H1 (cell line): ENCODE measurements at regions not wholly inside any gene's neighbourhood (a gene's known extent, or its start where the extent isn't known, plus 50 kb on each side); places are given as distances from the start of the nearest gene placed in this dataset.

Experiments
- CTCF ChIA-PET: fragments of 300-600 bp; sonication (Branson Sonifier 250); formaldehyde crosslinking; loops from one replicate; lab custom pipeline; 2021; ENCODE audit not compliant: partially characterized antibody; lab: Charles Lee
- POLR2A ChIA-PET: fragments of 300-600 bp; sonication (Branson Sonifier 250); formaldehyde crosslinking; loops from one replicate; lab custom pipeline; 2021; ENCODE audit warnings: inconsistent platforms; ENCODE audit not compliant: partially characterized antibody; lab: Charles Lee
- DNase-seq, 2 experiments: peaks; one replicate each; pipeline versions ENCODE4 v3.0.0 to v3.0.0-alpha.2; 2010 to 2022; ENCODE audit warnings: low spot score in 2 of 2, low read depth in 1 of 2, mixed read lengths in 1 of 2
- FAIRE-seq: peaks from 2 replicates; lab custom pipeline; 2011; peaks lifted over from hg19 to GRCh38; lab: Jason Lieb, UNC
- H2AFZ ChIP-seq: 2 replicates; pipeline ENCODE4 v1.8.1; 2012; ENCODE audit warnings: low read length, inconsistent platforms
- H2AK5ac ChIP-seq: 2 replicates; pipeline ENCODE4 v1.6.1; 2013; ENCODE audit warnings: low read depth, low read length
- H2BK120ac ChIP-seq: replicated peaks from 2 replicates; pipeline ENCODE3; 2013; ENCODE audit warnings: low read depth, low read length, inconsistent platforms
- H2BK12ac ChIP-seq: 2 replicates; pipeline ENCODE4 v1.6.1; 2013; ENCODE audit warnings: low read depth, low read length
- H2BK15ac ChIP-seq: 2 replicates; pipeline ENCODE4 v1.6.1; 2013; ENCODE audit warnings: low read length
- H2BK20ac ChIP-seq: 2 replicates; pipeline ENCODE4 v1.6.1; 2013; ENCODE audit warnings: low read length
- H2BK5ac ChIP-seq: 2 replicates; pipeline ENCODE4 v1.6.1; 2013; ENCODE audit warnings: low read depth, low read length
- H3K14ac ChIP-seq: 2 replicates; pipeline ENCODE4 v1.6.1; 2013; ENCODE audit warnings: inconsistent platforms; ENCODE audit not compliant: insufficient read length
- H3K18ac ChIP-seq: 2 replicates; pipeline ENCODE4 v1.6.1; 2013; ENCODE audit warnings: low read length; ENCODE audit errors: extremely low read depth
- H3K23ac ChIP-seq: 2 replicates; pipeline ENCODE4 v1.6.1; 2013; ENCODE audit warnings: inconsistent platforms; ENCODE audit not compliant: insufficient read length
- H3K23me2 ChIP-seq: 2 replicates; pipeline ENCODE4 v1.6.1; 2013; ENCODE audit warnings: low read depth, low read length
- H3K27ac ChIP-seq: 2 replicates; pipeline ENCODE4 v1.6.1; 2011; ENCODE audit warnings: low read depth, low read length, inconsistent platforms
- H3K27me3 ChIP-seq, 4 experiments: replicated peaks in 1 of 4; 1 replicate in 1 of 4; 2 replicates in 3 of 4; pipeline versions ENCODE4 v1.6.1 to v1.8.1; 2011 to 2013; ENCODE audit warnings: low read length in 3 of 4, mild to moderate bottlenecking in 3 of 4, inconsistent platforms in 2 of 4, mixed read lengths in 2 of 4, moderate library complexity in 1 of 4; ENCODE audit not compliant: control insufficient read depth in 3 of 4, insufficient read depth in 3 of 4; ENCODE audit errors: extremely low read depth in 1 of 4
- H3K36me3 ChIP-seq, 4 experiments: 2 replicates each; pipeline versions ENCODE4 v1.6.1 to v1.8.1; 2011 to 2013; ENCODE audit warnings: mild to moderate bottlenecking in 4 of 4, low read length in 3 of 4, moderate library complexity in 2 of 4, control low read depth in 1 of 4, inconsistent platforms in 1 of 4; ENCODE audit not compliant: insufficient read depth in 4 of 4, control insufficient read depth in 2 of 4
- H3K4ac ChIP-seq: replicated peaks from 2 replicates; pipeline ENCODE3; 2013; ENCODE audit warnings: low read length, low read depth, mixed read lengths, inconsistent platforms; ENCODE audit not compliant: insufficient read length
- H3K4me1 ChIP-seq, 4 experiments: replicated peaks in 1 of 4; 1 replicate in 1 of 4; 2 replicates in 3 of 4; pipeline versions ENCODE4 v1.6.1 to v1.8.1; 2011 to 2013; ENCODE audit warnings: low read length in 3 of 4, inconsistent platforms in 2 of 4, mixed read lengths in 1 of 4; ENCODE audit not compliant: insufficient read depth in 4 of 4, control insufficient read depth in 3 of 4
- H3K4me2 ChIP-seq, 2 experiments: 2 replicates each; pipeline versions ENCODE4 v1.6.1 to v1.8.1; 2011 to 2013; ENCODE audit warnings: low read depth in 2 of 2, low read length in 2 of 2, control low read depth in 1 of 2, inconsistent platforms in 1 of 2, mild to moderate bottlenecking in 1 of 2; ENCODE audit not compliant: insufficient read depth in 1 of 2
- H3K4me3 ChIP-seq, 4 experiments: fragments of 200-600, 300-600 bp in 1 of 4; sonication (generic), shearing (Covaris generic), sonication (Bioruptor Twin) in 1 of 4; 2 replicates each; pipeline versions ENCODE4 v1.5.1 to v1.8.1; 2011 to 2016; ENCODE audit warnings: low read length in 4 of 4, low read depth in 3 of 4, control low read depth in 2 of 4, inconsistent platforms in 2 of 4, mild to moderate bottlenecking in 2 of 4, mixed read lengths in 1 of 4, moderate library complexity in 1 of 4; ENCODE audit not compliant: insufficient read depth in 2 of 4; ENCODE audit errors: extremely low read depth in 1 of 4
- H3K56ac ChIP-seq: replicated peaks from 2 replicates; pipeline ENCODE3; 2013; ENCODE audit warnings: low read depth, mild to moderate bottlenecking, mixed read lengths, low read length, inconsistent platforms; ENCODE audit not compliant: insufficient read length
- H3K79me1 ChIP-seq: 2 replicates; pipeline ENCODE4 v1.6.1; 2013; ENCODE audit warnings: low read depth, low read length, control low read depth
- H3K79me2 ChIP-seq, 2 experiments: 2 replicates each; pipeline versions ENCODE4 v1.6.1 to v1.8.1; 2012 to 2013; ENCODE audit warnings: low read length in 2 of 2, mild to moderate bottlenecking in 2 of 2, inconsistent platforms in 1 of 2; ENCODE audit not compliant: insufficient read depth in 2 of 2, control insufficient read depth in 1 of 2
- H3K9ac ChIP-seq, 4 experiments: replicated peaks in 1 of 4; 1 replicate in 1 of 4; 2 replicates in 3 of 4; pipeline versions ENCODE4 v1.6.1 to v1.8.1; 2011 to 2013; ENCODE audit warnings: low read depth in 3 of 4, low read length in 3 of 4, control low read depth in 2 of 4, mild to moderate bottlenecking in 2 of 4, moderate library complexity in 2 of 4, inconsistent platforms in 1 of 4; ENCODE audit errors: extremely low read depth in 1 of 4
- H3K9me3 ChIP-seq, 2 experiments: 2 replicates each; pipeline versions ENCODE4 v1.6.1 to v1.8.1; 2012 to 2013; ENCODE audit warnings: mild to moderate bottlenecking in 2 of 2, moderate library complexity in 2 of 2, control low read depth in 1 of 2, inconsistent platforms in 1 of 2, low read depth in 1 of 2, low read length in 1 of 2, mixed read lengths in 1 of 2; ENCODE audit not compliant: insufficient read depth in 2 of 2
- H4K20me1 ChIP-seq, 2 experiments: replicated peaks in 1 of 2; 2 replicates each; pipeline versions ENCODE3 to v1.8.1; 2011 to 2013; ENCODE audit warnings: inconsistent platforms in 2 of 2, low read length in 2 of 2, mild to moderate bottlenecking in 1 of 2; ENCODE audit not compliant: insufficient read depth in 2 of 2, control insufficient read depth in 1 of 2
- H4K5ac ChIP-seq: 2 replicates; pipeline ENCODE4 v1.6.1; 2013; ENCODE audit warnings: low read length, low read depth, mixed read lengths, inconsistent platforms; ENCODE audit not compliant: insufficient read length
- H4K8ac ChIP-seq: 2 replicates; pipeline ENCODE4 v1.8.0; 2013; ENCODE audit warnings: mild to moderate bottlenecking, moderate library complexity, low read length, inconsistent platforms; ENCODE audit not compliant: insufficient read depth; ENCODE audit errors: extremely low read depth
- H4K91ac ChIP-seq: replicated peaks from 2 replicates; pipeline ENCODE3; 2013; ENCODE audit warnings: low read length, mixed read lengths, inconsistent platforms; ENCODE audit not compliant: insufficient read length
- CBX8 ChIP-seq: fragments of 300-800, 300-1000 bp; sonication (generic); IDR thresholded peaks from 2 replicates; pipeline ENCODE4 v1.7.1; 2016; ENCODE audit warnings: low read depth, low read length, borderline replicate concordance
- SP1 ChIP-seq: IDR thresholded peaks from 2 replicates; pipeline ENCODE4 v1.6.1; 2011; ENCODE audit warnings: low read depth, low read length
- WGBS, 2 experiments: shearing (Covaris generic) in 1 of 2; methylation state at CpG; one replicate each; pipeline versions ENCODE4 v1.1.6 to v1.1.7; 2013 to 2015; ENCODE audit warnings: low lambda C conversion rate in 2 of 2, mixed read lengths in 2 of 2, inconsistent platforms in 1 of 2, low coverage in 1 of 2, missing lambda C conversion rate in 1 of 2; ENCODE audit not compliant: insufficient replicate concordance in 2 of 2, insufficient coverage in 1 of 2, insufficient read length in 1 of 2; ENCODE audit errors: extremely low coverage in 1 of 2, missing lambda C conversion rate in 1 of 2; 5-methylcytosine and 5-hydroxymethylcytosine counted together
- TF ChIP-seq, protein P1 (sequence below): IDR thresholded peaks from 2 replicates; pipeline ENCODE4 v1.6.1; 2011; ENCODE audit warnings: low read length, improper control_type of control experiment

DNA sequence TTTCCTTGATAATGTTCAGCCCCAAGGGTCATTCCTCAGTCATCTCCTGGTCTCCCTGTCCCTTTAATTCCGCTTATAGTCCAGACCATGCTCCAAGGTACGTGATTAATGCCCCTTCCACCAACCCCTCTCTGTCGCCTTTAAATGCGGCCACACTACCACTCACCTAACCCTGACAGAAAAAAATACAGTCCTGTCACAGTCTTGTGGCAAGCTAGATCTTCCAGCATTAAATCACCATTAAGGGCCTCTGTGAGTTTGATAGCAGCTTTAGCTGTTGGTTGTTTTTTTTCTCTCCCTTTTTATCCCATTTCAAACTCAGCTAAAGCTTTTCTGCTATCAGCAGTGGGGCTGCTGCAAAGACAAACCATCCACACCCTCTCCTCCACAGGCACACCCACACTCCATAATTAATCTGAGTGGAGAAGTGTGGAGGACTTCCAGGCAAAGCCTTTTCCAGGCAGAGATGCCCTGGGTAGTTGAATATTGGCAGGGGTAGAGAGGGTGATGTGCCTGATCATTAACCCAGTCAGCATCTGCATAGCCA is 522.7 kb upstream of the CLINT1 start:
- Histone ChIP-seq H3K79me1 (no peaks in the 10 kb centered on the region), H3K4me3 (no peak overlapping the region), H4K8ac (no peak overlapping the region), H3K9me3 (peaks cover 0 to 6% of the 10 kb centered on the region in 2 experiments; a peak in 1 of 4 replicates), H2BK120ac (no peak overlapping the region), H3K14ac (no peak overlapping the region), H3K23me2 (no peaks in the 10 kb centered on the region; the same call in 1 of the 2 replicates), H2BK20ac (no peak overlapping the region), H2AFZ (0 out of 2 replicates have a peak overlapping the region, but pooled peaks have one; percentile 19), H3K23ac (no peak overlapping the region), H3K56ac (no peak overlapping the region), H3K9ac (no peak overlapping the region; a peak in 1 of 7 replicates), H3K27ac (no peak overlapping the region), H3K4me1 (0 out of 7 replicates have a peak, but pooled peaks cover 0 to 2% (median 0%) of the 10 kb centered on the region in 4 experiments), H4K20me1 (no peaks in the 10 kb centered on the region), H4K5ac (no peak overlapping the region), H2AK5ac (no peak overlapping the region), H3K36me3 (no peaks in the 10 kb centered on the region; a peak in 1 of 8 replicates), H3K18ac (no peak overlapping the region), H2BK12ac (no peak overlapping the region), H2BK5ac (no peak overlapping the region), H2BK15ac (no peak overlapping the region), H3K4ac (no peak overlapping the region), H3K27me3 (no peaks in the 10 kb centered on the region), H3K4me2 (no peak overlapping the region), H4K91ac (no peak overlapping the region), H3K79me2 (no peaks in the 10 kb centered on the region)
- no peak for DNase-seq
- ChIA-PET CTCF (no interaction called here), POLR2A (no interaction called here)
- no peak for FAIRE-seq
- TF ChIP-seq, protein P1, sequence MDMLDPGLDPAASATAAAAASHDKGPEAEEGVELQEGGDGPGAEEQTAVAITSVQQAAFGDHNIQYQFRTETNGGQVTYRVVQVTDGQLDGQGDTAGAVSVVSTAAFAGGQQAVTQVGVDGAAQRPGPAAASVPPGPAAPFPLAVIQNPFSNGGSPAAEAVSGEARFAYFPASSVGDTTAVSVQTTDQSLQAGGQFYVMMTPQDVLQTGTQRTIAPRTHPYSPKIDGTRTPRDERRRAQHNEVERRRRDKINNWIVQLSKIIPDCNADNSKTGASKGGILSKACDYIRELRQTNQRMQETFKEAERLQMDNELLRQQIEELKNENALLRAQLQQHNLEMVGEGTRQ, result no peak
- no peak for TF ChIP-seq CBX8
- no peak for TF ChIP-seq SP1
- 96% methylated on average over 4 of the region's 4 CpGs; no CpG with 5 or more reads in 1 of the 2 experiments for WGBS, 2 experiments
